ENCODE measurements at regions not wholly inside any gene's neighbourhood (a gene's known extent, or its start where the extent isn't known, plus 50 kb on each side); places are given as distances from the start of the nearest gene placed in this dataset.

DNA sequence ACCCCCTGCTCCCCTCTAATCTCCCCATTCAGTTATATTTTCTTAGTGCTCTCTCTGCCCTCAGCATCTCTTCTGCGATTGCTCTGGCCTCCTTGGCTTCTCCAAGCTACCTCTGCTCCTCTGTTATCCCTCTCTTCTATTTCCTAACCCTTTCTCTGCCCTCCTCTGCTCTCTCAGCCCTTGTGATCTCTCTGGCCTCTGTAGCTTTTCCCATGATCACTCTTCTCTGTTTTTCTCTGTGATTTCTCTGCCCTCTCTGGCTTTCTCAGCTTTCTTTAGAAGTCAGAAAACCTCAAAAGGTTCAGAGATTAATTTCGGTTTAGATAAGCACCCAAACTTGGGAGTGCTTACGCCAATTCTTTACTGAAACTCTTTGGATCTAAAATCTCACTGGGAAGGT lies 795.0 kb downstream of the DIAPH3 start:
- TF ChIP-seq, protein P1, sequence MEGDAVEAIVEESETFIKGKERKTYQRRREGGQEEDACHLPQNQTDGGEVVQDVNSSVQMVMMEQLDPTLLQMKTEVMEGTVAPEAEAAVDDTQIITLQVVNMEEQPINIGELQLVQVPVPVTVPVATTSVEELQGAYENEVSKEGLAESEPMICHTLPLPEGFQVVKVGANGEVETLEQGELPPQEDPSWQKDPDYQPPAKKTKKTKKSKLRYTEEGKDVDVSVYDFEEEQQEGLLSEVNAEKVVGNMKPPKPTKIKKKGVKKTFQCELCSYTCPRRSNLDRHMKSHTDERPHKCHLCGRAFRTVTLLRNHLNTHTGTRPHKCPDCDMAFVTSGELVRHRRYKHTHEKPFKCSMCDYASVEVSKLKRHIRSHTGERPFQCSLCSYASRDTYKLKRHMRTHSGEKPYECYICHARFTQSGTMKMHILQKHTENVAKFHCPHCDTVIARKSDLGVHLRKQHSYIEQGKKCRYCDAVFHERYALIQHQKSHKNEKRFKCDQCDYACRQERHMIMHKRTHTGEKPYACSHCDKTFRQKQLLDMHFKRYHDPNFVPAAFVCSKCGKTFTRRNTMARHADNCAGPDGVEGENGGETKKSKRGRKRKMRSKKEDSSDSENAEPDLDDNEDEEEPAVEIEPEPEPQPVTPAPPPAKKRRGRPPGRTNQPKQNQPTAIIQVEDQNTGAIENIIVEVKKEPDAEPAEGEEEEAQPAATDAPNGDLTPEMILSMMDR (IDR thresholded peaks at IDR 0.05): no peak
- TF ChIP-seq EP300 (IDR thresholded peaks at IDR 0.05) (no peak), POLR2A (IDR thresholded peaks at IDR 0.05) (no peak)
